ENCODE measurements at regions not wholly inside any gene's neighbourhood (a gene's known extent, or its start where the extent isn't known, plus 50 kb on each side); places are given as distances from the start of the nearest gene placed in this dataset.
A peak's percentile ranks its signal among the peaks of the same experiment; 100 is the strongest.

DNA sequence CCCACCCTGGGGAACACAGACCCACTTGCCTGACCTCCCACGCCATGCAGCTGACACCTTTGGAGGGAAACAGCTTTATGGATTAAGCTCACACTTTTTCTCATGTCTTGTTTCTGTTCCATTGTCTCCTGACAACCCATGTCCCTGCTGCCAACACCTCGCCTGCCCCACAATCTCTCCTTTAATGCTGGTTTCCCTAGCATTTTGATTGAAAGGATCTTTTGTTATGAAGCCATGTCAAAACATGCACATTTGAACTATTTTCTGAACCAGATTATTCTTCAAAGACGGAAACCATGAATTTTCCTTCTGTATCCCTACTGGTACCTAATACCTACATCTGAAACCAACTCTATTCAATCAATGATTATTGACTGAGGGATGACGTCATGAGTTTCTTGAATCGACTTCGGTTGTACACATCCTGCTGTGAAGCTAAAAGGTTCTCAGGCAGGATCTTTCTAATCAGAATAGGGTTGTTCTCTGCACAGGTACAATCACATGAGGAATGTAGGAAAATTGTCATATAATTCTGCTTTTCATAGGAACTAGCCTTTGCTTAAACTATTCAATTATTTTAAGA, 106.2 kb upstream of the NEBL start:
- DNase-seq, result no peak

DNA sequence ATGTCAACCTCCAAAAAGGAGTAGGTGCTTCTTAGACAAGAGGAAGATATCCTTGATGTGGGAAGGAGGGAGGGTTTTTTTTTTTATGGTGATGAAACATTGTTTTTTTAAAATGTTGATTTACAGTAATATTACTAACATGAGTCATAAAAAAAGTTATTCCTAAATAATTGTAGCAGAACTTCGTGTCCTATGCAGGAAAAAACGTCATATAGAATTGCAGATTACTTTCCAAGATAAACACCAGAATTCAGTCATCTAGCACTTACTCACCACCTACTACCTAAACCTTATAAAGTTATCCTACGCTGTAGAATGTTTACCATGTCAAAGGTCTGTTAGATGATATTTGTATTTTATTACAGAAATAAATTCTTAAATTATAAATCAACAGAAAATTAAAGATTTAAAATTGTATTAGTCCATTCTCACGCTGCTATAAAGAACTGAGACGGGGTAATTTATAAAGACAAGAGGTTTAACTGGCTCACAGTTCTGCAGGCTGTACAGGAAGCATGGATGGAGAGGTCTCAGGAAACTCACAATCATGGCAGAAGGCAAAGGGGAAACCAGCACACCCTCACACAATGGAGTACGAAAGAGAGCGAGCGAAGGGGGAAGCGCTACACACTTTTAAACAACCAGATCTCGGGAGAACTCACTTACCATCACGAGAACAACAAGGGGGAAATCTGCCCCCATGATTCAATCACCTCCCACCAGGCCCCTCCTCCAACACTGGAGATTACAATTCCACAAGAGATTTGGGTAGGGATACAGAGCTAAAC, 105.2 kb upstream of the NEBL start:
- peak; percentile 45 for DNase-seq

DNA sequence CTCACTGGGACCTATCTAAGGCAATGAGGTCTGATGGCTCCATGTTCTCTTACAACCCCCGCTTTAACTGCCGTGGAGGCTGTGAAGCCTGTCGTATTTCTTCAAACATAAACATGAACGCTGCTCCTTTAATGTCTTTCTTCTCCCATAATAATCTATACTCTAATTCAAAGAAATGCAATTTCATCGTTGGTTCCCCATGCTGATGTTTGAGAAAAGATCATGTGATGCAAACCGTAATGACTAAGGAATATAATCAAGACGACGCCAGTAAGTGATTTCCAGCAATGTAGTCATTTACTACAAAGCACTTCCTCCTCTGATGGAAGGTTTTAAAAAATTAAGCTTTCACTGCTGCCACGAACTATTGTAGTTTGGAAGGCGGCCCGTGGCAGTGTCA, 102.6 kb upstream of the NEBL start:
- DNase-seq, result no peak

DNA sequence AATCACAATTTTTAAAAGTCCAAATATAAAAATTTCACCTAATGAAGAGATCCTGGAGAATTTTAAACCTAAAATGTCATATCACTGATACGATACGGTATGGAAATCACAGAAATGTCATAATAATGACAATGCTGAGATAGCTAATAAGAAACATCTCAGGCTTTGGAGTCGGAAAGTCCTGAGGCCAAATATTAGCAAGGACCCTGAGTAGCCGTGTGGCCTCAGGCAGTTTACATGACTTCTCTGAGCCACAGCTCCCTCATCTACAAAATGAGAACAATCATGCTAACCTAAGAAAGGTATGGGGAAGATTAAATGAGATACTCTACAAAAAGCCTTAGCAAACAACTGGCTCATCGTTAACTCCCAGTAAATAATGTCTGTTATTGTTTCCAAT, 100.9 kb upstream of the NEBL start:
- DNase-seq, result no peak

DNA sequence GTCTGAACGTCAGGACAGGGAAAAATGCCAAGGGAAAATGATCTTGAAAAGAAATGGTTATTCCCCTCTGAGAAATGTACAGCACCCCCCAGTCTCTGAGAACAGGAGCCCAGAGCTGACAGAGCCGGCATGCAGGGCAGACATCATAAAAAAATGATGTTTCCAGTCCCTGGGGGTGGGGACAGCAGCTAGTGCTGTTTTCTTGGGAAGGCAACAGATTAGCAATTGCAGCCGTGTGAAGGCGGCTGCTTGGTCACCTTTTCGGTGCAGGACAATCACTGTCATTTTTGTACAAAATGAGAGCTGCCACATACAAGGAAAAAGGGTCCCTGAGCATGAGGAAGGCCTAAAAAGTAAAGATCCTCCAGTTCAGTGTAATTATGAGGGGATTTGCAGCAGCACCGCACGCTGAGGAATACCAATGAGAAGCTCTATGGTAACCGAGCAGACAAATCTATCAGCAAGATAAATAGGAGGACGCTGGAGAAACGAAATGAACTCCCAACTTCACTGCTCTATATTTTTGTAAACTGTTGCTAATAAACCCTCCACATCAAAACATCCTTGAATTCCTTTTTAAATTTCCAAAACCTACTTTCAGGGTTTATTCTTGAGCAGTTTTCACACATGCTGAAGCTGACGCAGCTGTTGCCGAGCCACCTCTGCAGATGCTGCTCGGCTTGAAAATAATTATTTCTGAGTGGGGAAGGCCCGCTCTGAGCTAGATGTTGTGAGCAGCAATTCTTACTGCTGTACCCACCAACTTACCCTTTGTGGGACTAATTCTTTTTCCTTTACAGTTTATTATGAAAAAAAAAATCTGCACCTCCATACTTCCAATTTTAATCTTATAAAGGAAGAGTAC, 98.2 kb upstream of the NEBL start:
- no peak for DNase-seq

DNA sequence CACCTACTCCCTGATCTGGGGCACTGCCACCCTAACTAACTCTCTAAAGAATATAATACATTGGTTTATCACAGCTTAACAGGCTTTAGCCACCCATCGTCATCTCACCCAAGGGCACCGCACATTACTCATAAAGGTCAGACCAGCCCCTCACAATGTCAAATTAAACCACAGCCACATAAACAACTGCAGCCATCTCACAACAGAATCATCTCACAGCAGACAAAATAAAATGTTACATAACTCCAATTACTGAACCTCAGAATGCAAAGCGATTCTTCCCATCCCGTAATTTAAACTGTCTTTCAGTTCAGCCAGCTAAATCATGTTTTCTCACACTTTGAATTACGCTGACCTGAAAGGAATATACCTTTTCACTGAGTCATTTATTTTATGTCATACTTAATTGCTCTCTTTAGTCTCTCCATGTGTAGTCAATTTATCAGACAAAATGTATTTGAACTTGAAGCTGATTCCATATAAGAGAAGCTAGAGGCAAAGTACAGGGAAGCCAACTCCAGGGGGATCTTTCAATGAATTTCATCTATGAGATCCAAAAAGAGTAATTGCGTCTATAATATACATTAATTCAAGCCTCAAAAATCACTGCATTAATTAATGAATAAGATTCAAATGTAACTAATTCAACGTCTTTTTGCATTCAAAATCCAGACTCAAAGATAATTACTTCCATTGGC, 96.9 kb upstream of the NEBL start:
- DNase-seq, result no peak

DNA sequence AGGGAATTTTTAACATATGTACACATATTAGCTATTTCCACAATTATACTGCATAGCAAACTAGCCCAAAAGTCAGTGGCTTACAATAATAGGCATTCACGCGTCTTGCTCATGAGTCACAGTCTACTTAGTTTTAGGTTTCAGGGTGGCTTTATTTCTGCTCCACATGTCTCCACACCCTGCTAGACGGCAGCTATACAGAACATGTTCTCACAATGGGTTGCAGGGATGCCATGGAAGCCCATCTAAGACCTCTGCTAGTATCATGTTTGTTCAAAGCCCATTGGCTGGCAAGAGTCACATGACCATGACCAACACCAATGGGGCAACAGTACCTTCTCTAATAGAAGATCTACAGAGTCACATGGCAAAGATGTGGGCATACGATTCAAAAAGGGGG, 96.3 kb upstream of the NEBL start:
- DNase-seq, result peak; percentile 43

DNA sequence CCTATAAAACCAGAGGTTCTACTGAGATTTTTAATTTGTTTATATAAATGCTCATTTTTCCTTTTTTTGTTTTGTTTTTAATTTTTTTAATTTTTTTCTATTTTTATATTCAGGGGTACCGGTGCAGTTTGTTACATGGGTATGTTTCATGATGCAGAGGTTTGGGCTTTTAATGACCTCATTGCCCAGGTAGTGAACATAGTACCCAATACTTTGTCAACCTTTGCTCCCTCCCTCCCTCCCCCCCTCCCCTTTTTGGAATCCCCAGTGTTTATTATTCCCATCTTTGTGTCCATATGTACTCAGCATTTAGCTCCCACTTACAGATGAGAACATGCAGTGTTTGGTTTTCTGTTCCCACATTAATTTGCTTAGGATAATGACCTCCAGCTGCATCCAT, 94.4 kb upstream of the NEBL start:
- no peak for DNase-seq

DNA sequence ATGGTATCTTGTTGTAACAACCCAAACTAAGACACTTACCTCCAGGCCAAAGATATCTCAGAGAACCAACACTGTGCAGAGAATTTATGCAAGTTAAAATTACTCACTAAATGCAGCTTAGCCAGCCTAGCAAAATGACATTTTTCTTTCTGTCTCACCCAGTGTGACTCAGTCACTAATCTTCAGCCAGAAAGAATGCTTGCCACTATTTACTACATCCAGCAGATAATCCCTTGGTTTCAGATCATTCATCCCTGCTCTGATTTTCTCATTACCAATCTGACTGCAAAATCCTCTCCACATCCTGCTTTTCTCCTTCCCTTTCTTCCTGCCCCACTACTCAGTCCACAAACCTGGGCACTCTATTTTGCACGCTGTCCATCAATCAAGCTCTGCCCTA, 93.5 kb upstream of the NEBL start:
- DNase-seq, result peak; percentile 60

DNA sequence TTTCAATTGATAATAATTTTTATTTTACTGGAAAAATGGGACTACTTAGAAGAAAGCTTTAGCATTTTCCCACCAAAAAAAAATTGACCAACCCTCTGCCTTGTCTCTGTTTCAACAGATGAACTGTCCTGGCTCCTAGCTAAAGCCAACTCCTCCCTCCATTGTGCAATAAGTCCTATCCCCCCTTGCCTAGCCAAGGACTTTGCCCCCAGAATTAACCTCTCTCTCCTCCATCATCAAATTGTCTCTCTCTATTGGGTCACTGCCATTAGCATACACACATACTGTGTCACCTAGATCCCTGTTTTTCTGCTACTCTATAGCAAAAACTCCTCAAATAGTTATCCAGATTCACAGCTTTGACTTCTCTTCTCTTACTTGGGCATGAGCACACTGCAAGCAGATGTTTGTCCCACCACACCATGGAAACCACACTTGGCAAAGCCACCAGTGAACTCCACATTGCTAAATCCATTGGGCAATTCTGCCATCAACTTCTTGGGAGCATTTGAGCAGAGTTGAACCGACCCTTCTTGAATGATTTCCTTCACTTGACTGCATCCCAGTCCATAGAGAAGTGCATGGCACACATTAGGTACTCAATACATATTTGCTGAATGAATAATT, 91.4 kb upstream of the NEBL start:
- no peak for DNase-seq

DNA sequence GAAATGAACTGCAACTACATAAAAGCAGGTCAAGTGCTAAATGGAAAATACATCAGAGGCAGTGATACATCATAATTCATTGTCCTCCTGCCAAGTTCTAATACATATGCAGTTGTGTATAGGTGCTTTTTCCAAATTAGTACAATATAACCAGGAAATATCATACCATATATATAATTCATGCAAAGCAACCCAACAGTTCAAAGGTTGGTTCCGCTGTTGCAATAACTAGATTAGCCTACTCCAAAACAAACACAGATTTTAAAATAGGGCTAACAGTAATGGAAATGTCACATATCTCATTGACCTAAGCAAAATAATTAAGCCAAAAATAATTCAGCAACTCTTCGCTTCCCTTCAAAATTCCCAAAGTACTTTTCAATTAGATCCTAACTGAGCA, 88.9 kb upstream of the NEBL start:
- no peak for DNase-seq

DNA sequence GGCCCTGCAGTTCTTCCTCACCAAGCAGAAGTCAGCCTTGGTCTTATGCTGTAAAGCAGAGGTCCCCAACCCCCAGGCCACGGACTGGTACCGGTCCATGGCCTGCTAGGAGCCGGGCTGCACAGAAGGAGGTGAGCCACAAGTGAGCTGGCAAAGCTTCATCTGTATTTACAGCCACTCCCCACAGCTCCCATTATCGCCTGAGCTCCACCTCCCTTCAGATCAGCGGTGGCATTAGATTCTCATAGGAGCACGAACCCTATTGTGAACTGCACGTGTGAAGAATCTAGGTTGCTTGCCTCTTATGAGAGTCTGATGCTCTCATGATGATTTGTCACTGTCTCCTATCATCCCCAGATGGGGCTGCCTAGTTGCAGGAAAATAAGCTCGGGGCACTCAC, 87.6 kb upstream of the NEBL start:
- no peak for DNase-seq

DNA sequence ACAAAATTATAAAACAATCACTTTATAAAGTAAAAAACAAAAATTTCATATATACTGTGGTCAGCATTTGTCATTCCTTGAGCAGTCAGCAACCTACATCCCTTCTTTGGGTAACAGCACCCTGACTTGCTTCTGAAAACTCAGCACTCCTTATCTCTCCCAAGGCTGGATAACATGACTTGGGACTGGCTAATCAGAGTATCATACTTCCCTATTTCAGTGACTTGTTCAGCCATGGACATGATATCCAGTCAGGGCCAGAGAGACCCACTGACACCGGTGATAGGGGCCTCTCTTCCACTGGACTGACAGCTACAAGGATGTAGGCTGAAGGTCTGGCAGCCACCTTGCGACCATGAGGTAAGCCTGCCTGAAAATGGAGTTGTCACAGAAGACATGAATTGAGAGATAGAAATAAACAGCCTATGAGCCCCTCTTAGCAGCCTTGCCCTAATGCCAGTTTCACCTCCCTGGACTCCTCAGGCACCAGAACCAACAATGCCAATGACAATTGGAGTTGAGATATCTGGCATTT, 84.4 kb upstream of the NEBL start:
- DNase-seq, result no peak

DNA sequence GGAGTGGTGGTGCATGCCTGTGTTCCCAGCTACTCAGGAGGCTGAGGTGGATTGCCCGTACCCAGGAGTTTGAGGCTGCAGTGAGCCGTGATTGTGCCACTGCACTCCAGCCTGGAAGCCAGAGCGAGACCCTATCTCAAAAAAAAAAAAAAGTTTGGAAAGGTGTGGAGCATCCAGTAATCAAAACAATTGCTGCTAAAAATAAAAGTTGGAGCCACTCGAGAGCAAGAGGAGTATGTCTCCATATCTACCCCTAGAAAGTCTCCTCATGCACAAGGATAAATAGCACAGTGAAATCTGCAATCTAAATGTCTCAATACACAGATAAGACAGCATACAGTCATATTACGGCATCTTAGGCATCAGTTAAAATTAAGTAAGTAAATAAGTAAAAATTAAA, 81.5 kb upstream of the NEBL start:
- DNase-seq, result no peak

DNA sequence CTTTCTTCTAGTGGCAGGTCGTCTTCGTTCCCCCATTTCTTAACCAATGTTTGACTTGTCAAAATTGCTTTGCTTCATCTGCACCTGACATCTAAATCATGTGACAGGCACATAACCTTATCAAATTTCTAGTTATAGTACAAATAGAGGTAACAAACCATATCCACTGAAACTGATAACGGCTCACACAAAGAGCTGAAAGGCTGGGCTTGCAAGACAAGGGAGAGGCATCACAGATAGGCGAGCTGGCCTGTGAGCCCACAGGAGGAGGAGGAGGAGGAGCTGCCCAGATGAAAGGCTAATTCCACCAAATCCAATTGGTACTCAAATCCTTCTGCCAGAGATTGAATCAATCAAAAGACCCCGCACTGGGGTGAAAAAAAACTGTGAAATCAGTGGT, 80.2 kb upstream of the NEBL start:
- no peak for DNase-seq

DNA sequence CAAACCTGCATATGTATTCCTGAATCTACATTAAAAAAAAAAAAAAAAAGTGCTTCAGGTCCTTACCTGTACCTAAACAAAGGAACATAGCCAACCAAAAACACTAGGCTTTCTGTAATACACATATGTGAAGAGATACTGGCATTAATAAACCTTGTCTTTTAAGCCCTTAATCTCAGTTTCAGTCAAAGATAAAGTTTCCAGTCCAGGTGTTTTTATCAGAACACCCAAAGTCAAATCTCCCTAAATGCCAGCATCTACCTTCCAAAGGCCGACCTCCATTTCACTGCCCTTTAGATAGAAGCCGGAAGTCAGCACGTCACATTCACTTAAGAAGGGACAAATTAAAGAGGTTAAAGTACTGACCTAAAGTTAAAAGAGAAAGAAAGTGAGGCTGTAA, 79.8 kb upstream of the NEBL start:
- no peak for DNase-seq

DNA sequence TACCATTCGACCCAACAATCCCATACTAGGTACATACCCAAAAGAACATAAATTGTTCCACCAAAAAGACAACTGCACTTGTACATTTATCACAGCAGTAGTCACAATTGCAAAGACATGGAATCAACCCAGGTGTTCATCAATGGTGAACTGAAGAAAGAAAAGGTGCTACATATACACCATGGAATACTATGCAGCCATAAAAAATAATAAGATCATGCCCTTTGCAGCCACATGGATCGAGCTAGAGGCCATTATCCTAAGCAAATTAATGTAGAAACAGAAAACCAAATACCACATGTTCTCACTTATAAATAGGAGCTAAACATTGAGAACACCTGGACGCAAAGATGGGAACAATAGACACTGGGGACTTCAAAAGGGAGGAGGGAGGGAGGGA, 79.3 kb upstream of the NEBL start:
- no peak for DNase-seq

DNA sequence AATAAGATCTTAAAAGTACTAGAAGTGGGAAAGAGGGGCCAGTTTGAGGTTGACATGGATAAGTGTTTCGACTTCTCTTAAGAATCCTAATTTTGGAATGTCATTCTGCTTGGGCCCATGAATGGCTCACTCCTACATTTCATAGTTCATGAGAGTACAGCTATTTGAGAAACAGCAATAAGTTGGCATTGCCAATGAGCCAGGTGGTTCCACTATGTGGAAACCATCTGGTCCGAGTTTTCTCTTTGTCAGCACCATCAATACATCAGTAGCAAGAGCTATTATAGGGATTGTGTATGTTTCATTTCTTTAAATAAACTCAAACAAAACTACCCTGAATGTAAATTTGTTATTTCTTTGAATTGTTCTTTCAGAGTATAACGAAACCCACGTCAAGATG, 78.1 kb upstream of the NEBL start:
- no peak for DNase-seq

DNA sequence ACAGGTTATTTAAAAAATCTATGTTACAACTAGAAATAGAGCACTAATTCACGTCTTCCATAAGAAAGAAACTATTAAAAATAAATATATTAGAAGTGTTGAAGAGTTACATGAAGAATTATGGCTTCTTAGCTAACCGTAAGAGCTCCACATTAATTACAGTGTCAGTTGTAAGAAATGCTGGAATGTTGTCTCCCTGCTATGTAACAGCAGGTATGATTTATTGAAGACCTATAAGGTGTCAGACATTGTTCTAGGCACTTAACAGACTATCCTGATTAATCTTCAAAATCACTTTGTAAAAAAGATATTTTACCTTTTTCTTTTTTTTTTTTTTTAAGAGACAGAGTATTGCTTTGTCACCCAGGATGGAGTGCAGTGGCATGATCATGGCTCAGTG, 75.8 kb upstream of the NEBL start:
- DNase-seq, result no peak

DNA sequence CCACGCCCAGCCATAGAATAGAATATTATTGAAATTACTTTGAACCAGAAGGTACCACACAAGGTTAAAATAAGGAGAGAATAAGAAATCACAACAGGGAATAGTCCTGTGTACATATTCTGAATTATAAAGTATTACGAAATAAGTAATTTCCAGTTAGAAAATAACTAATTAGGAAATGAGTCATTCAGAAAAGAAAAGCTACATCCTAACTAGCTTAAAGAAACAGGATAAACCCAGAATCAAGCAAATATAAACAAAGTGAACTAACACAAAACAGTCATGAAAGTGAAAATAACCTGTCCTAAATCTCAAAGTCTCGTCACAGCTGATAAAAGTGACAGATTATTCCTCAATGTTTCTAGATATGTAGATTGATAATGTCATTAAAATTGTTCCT, 74.8 kb upstream of the NEBL start:
- no peak for DNase-seq

DNA sequence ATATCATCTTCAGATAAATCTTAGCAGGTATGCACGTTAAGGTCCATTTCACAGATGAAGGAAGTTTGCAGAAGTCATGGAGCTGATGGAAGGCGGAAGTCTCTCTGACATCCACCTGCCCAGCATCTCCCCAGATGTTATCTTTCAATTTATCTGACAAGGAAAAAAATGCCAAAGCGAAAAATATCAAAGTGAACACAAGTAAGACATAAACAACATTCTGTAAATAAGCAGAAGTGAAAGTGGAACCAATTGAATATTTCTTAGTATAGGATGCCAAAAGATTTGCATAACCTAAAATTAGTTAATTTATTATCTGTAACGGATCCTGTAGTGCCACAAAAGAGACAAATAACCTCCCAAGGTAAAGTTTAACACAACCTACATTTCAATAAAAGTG, 73.6 kb upstream of the NEBL start:
- DNase-seq, result no peak

DNA sequence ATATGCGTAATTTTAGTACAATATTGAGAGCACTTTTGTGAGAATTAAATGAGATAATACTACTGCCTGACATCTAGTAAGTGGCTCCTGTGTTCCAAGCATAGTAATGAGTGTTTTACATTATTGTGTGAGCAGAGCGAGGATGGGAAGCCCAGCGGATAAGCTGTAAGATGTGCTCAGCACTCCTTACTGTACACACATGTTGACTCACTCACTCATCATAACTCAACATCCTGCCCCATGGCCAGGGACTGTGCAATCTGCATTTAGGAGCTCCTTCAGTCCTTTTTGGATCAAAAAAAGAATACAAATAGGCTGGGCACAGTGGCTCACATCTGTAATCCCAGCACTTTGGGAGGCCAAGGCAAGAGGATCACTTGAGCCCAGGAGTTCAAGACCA, 72.9 kb upstream of the NEBL start:
- peak; percentile 11 for DNase-seq
